ENCODE measurements at regions not wholly inside any gene's neighbourhood (a gene's known extent, or its start where the extent isn't known, plus 50 kb on each side); places are given as distances from the start of the nearest gene placed in this dataset.

GRCh38 chr4:104393655-104394324 lies 100.9 kb downstream of the CXXC4 start:
- Histone ChIP-seq H3K4me3 (ENCODE audit: low read depth in 2 of 2, low read length in 1 of 2) (no peak overlapping the region), H3K4me1 (ENCODE audit: control insufficient read depth in 1 of 2, insufficient read depth in 2 of 2, low read depth in 1 of 2, low read length in 1 of 2) (peaks cover 4 to 5% of the 10 kb centered on the region in 2 experiments; a peak in 3 of 4 replicates), H3K79me2 (ENCODE audit: insufficient read depth) (no peaks in the 10 kb centered on the region), H3K9me2 (no peaks in the 10 kb centered on the region), H3K36me3 (replicated peaks in 1 of 2; ENCODE audit: control insufficient read depth in 1 of 2, insufficient read depth in 2 of 2, low read length in 1 of 2) (no peaks in the 10 kb centered on the region), H3K4me2 (no peak overlapping the region), H2AFZ (ENCODE audit: low read depth) (no peak overlapping the region), H4K20me1 (ENCODE audit: insufficient read depth) (no peaks in the 10 kb centered on the region), H3F3A (replicated peaks; ENCODE audit: insufficient read depth) (no peaks in the 10 kb centered on the region), H3K27ac (ENCODE audit: low read depth in 2 of 2, low read length in 1 of 2) (no peak overlapping the region; a peak in 1 of 4 replicates), H3K9me3 (no peaks in the 10 kb centered on the region), H3K27me3 (ENCODE audit: insufficient read depth) (no peaks in the 10 kb centered on the region), H3K9ac (no peak overlapping the region)
- ChIA-PET CTCF (interaction anchor here (0.6 to 2.7 kb wide), 11 partner anchors 12 to 466 kb away, joined by 3 to 12 read pairs (median 3); no protein-coding TSS in a partner anchor), POLR2A (no interaction called here)
- TF ChIP-seq NFIC (IDR thresholded peaks at IDR 0.05; ENCODE audit: borderline replicate concordance), result no peak
- 0 out of 4 replicates have a peak, but pooled peaks of 1 of the 2 experiments have one; percentile 19 for TF ChIP-seq EP300 (IDR thresholded peaks at IDR 0.05; ENCODE audit: borderline replicate concordance in 1 of 2, low read depth in 1 of 2, low read length in 1 of 2)
- DNase-seq, result no peak
- 33% methylated on average over 3 of the region's 3 CpGs for WGBS (ENCODE audit: low lambda C conversion rate)

DNA sequence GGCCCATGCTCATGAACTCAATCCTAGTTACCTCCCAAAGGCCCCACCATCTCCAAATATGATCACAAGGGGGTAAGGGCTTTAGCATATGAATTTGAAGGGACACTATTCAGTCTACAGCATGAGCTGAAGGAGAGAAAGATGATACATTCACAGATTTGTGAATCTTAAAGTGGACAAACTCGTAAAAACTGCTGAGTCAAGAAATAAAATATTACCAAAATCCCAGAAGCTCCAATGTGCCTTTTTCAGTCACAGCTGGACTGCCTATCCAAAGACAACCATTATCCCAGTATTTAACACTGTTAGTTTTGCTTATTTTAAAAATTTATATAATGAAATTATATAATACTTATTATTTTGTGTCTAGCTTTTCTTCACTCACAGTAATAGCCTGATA lies 109.0 kb downstream of the CXXC4 start:
- CTCF ChIA-PET, result no interaction called here
- TF ChIP-seq SIN3A (IDR thresholded peaks at IDR 0.05; ENCODE audit: borderline replicate concordance, low read depth, low read length) (no peak), IRF3 (IDR thresholded peaks at IDR 0.05; ENCODE audit: low read depth, low read length) (no peak), USF2 (IDR thresholded peaks at IDR 0.05; ENCODE audit: borderline replicate concordance, low read depth, low read length) (no peak), ZBTB33 (IDR thresholded peaks at IDR 0.05; ENCODE audit: borderline replicate concordance, low read depth) (no peak)
- no peaks in the 10 kb centered on the region for H3K9me2 ChIP-seq

More for the DNA sequence above, 109.0 kb downstream of the CXXC4 start:
- no peaks in the 10 kb centered on the region for H4K20me1 ChIP-seq (ENCODE audit: insufficient read depth)
- H3K9me3 ChIP-seq, result 0 out of 2 replicates have a peak, but pooled peaks cover 3% of the 10 kb centered on the region
- H3K27ac ChIP-seq (ENCODE audit: low read depth in 2 of 2, low read length in 1 of 2), result no peak overlapping the region
- H3K4me3 ChIP-seq (ENCODE audit: low read depth in 2 of 2, low read length in 1 of 2), result no peak overlapping the region
- no peak overlapping the region for H2AFZ ChIP-seq (ENCODE audit: low read depth)
- no peak overlapping the region for H3K9ac ChIP-seq
- no peaks in the 10 kb centered on the region for H3K4me1 ChIP-seq (ENCODE audit: control insufficient read depth in 1 of 2, insufficient read depth in 2 of 2, low read depth in 1 of 2, low read length in 1 of 2)
- no peaks in the 10 kb centered on the region for H3K27me3 ChIP-seq (ENCODE audit: insufficient read depth)
- H3K36me3 ChIP-seq (replicated peaks in 1 of 2; ENCODE audit: control insufficient read depth in 1 of 2, insufficient read depth in 2 of 2, low read length in 1 of 2), result no peaks in the 10 kb centered on the region
- no peaks in the 10 kb centered on the region for H3F3A ChIP-seq (replicated peaks; ENCODE audit: insufficient read depth)
- H3K4me2 ChIP-seq, result no peak overlapping the region
- H3K79me2 ChIP-seq (ENCODE audit: insufficient read depth), result no peaks in the 10 kb centered on the region
- POLR2A ChIA-PET, result no interaction called here
- WGBS (ENCODE audit: low lambda C conversion rate), result 20% methylated on average over 1 of the region's 1 CpG
- DNase-seq, result no peak

Measured in SK-N-SH (cell line).